Choroid plexus epithelial cell (primary cell): ENCODE measurements at regions not wholly inside any gene's neighbourhood (a gene's known extent, or its start where the extent isn't known, plus 50 kb on each side); places are given as distances from the start of the nearest gene placed in this dataset.
"Not testable (repeated sequence)": the region's sequence is repeated elsewhere in the genome, so short reads cannot be mapped to it uniquely, and the experiment has no call there.

Source experiments
- DNase-seq: peaks from one replicate; pipeline ENCODE4 v3.0.0-alpha.2; 2010; ENCODE audit warnings: low read depth
- H3K4me3 ChIP-seq: 2 replicates; pipeline ENCODE4 v1.5.1; 2011; ENCODE audit warnings: low read depth, mild to moderate bottlenecking, control low read depth, low read length, moderate library complexity
- CTCF ChIP-seq: conservative IDR thresholded peaks from 2 replicates; pipeline ENCODE4 v1.5.1; 2011; ENCODE audit warnings: low read depth, mild to moderate bottlenecking, control low read depth, inconsistent platforms, low read length, moderate library complexity

GRCh38 chr7:12032146-12032545, 178.9 kb upstream of the TMEM106B start:
- peak; percentile 15 for DNase-seq
- H3K4me3 ChIP-seq = no peak overlapping the region
- TF ChIP-seq CTCF = no peak

GRCh38 chr7:12043457-12043856, 167.6 kb upstream of the TMEM106B start:
- H3K4me3 ChIP-seq = not testable (repeated sequence)

GRCh38 chr7:12052211-12052610, 158.9 kb upstream of the TMEM106B start:
- no peak for DNase-seq
- H3K4me3 ChIP-seq = no peak overlapping the region
- no peak for TF ChIP-seq CTCF

More at GRCh38 chr7:12043457-12043856, 167.6 kb upstream of the TMEM106B start:
- DNase-seq = peak; percentile 50

GRCh38 chr7:12053561-12053960, 157.5 kb upstream of the TMEM106B start:
- no peak for TF ChIP-seq CTCF
- no peak overlapping the region for H3K4me3 ChIP-seq
- no peak for DNase-seq

GRCh38 chr7:12054830-12055229, 156.3 kb upstream of the TMEM106B start:
- no peak for DNase-seq
- TF ChIP-seq CTCF = no peak
- H3K4me3 ChIP-seq = no peak overlapping the region

- H3K4me3 ChIP-seq = no peak overlapping the region
- DNase-seq = peak; percentile 14
- TF ChIP-seq CTCF = no peak
Observed at GRCh38 chr7:12056381-12056780, 154.7 kb upstream of the TMEM106B start.

GRCh38 chr7:12056977-12057376, 154.1 kb upstream of the TMEM106B start:
- TF ChIP-seq CTCF = no peak
- H3K4me3 ChIP-seq = no peak overlapping the region
- DNase-seq = no peak

GRCh38 chr7:12062062-12062461, 149.0 kb upstream of the TMEM106B start:
- peak; percentile 14 for DNase-seq
- TF ChIP-seq CTCF = peak; percentile 49
- no peak overlapping the region for H3K4me3 ChIP-seq
